ENCODE measurements at regions not wholly inside any gene's neighbourhood (a gene's known extent, or its start where the extent isn't known, plus 50 kb on each side); places are given as distances from the start of the nearest gene placed in this dataset.
"Not testable (repeated sequence)": the region's sequence is repeated elsewhere in the genome, so short reads cannot be mapped to it uniquely, and the experiment has no call there.

DNA sequence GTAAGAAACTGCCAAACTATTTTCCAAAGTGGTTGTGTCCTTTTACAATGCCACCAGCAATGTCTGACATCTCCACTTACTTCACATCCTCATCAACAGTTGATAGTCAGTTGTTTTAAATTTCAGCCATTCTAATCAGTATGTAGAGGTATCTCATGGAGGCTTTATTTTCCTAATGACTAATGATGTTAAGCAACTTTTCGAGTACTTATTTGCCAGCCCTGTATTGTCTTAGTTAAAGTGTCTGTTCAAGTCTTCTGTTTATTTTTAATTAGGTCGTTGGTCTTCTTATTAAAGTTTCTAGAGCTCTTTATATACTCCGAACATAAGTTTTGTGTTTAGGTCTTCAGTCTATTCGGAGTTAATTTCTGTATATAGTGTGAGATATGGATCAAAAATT lies 54.9 kb upstream of the NBPF12 start:
- DNase-seq, result not testable (repeated sequence)

DNA sequence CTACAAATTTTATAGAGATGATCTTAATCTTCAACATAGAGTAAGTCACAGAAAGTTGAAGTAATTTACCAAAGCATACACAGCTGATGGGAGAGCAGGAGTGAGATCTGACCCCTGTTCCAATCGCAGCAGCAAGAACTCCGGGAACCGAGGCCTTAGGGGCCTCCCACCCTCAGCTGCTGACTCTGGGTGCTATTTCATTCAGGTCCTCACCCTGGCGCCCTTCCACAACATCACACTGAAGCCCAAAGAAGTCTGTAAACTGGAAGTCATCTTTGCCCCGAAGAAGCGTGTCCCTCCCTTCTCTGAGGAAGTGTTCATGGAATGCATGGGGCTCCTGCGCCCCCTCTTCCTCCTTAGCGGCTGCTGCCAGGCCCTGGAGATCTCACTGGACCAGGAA lies 57.0 kb upstream of the NBPF12 start:
- DNase-seq, result not testable (repeated sequence)

DNA sequence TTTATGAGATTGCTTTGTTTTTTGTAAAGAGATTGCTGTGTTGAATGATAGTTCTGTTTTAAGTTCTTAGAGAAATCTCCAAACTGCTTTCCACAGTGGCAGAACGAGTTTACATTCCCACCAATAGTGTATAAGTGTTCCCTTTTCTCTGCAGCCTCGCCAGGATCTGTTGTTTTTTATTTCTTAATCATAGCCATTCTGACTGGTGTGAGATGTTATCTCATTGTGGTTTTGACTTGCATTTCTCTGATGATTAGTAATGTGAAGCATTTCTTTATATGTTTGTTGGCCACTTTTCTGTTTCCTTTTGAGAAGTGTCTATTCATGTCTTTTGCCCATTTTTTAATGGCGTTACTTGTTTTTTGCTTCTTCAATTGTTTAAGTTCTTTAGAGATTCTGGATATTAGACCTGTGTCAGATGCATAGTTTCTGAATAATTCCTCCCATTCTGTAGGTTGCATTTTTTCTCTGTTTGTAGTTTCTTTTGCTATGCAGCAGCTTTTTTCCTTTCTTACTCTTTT lies 74.3 kb upstream of the NBPF12 start:
- not testable (repeated sequence) for DNase-seq

DNA sequence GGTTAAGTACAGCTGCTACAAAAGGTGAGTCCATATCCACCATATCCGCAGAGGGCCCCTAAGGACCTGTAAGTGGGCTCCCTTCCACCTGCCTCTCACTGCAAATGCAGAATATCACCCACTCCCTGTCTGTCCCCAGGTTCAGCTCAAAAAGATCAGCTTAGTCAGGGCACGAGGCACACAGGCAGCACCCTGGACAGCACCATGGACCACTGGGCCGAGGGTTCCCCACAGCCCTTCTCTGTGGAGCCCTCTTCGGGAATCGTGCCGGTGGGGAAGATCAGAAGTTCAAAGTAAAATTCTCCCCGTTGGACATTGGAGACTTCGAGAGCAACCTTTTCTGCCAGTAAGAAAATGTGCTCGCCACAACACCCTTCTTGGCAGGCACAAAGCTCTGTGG lies 85.0 kb upstream of the NBPF12 start:
- DNase-seq, result not testable (repeated sequence)

DNA sequence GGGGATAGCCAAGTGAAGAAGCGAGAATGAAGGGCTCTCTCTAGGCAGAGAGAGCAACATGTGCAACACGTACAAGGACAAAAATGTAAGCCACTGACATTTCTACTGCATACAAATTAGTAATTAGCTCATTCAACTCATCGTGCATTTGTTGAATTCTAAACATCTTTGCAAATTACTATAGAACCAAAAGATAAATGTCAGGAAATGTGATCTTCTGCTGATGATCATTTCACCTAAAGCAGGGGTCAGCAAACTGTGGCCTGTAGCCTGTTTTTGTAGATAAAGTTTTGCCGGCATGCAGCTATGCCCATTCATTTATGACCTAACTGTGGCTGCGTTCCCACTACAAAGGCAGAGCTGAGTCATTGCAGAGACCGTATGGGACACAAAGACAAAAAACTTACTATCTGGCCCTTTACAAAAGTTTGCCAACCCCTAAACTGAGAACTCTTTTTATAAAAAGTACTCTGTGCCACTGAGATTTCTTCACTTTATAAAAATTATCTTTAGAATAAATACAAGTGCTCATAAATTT lies 87.7 kb upstream of the NBPF12 start:
- DNase-seq, result not testable (repeated sequence)

DNA sequence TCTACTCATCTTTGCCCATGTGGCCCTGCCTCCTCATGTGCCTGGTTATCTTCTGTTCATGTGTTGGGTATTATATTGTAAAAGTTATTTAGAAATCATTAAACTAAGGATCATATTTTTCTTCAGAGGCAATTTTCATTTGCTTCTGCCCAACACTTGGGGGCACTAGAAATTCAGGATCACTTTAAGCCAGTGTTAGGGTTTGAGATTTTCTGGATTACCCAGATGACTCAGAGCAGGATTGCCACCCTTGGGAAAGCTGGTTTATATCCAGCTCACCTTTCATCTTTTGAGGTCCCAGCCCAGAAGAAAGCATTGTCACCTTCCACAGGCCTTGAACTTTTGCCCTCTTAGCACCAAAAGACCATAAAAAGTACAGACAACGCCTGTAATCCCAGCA lies 99.4 kb upstream of the NBPF12 start:
- not testable (repeated sequence) for DNase-seq

DNA sequence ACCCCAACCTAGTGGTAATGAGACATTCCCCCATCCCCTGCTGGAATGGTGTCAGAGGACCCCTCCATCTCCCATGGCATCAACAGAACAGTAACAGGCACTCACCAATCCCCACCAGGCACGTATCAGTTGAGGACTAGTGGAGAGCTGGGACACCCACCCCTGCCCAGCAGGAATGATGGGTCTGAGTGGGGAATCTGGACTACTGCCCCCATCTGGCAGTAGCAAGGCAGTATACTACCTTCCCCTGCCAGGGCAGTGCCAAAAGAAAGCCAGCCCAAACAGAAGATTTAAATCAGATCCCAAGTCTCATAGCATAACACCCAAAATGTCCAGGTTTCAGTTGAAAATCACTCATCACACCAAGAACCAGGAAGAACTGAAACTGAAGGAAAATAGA lies 111.2 kb upstream of the NBPF12 start:
- DNase-seq, result not testable (repeated sequence)

DNA sequence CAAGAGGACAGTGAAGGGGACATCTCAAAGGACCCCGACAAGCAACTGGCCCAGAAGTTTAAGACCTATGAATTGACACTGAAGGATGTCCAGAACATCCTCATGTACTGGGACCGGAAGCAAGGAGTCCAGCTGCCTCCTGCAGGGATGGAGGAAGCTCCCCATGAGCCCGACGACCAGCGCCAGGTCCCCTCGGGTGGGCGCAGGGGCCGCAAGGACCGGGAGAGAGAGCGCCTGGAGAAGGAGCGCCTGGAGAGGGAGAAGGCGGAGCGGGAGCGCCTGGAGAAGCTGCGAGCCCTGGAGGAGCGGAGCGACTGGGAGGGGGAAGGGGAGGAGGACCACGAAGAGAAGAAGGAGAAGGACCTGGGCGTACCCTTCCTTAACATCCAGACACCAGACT lies 143.9 kb upstream of the NBPF12 start:
- not testable (repeated sequence) for DNase-seq

DNA sequence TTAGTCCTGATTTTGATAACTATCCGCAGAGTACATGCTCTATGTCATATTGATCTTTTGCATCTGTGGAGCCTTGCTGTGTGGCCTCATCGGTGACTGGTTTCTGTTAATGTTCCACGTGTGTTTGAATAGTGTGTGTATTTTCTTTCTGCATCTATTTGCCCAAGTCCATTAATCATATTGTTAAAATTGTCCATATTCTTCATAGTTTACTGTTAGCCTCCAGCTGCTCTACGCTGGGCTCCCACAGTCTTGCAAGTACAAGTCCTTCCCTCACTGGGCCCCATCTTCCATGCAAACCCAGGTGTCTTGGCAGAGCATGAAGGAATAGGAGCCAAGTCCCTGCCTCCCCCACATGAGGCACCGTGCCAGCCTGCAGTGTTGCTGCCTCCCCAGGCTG lies 145.4 kb upstream of the NBPF12 start:
- DNase-seq, result not testable (repeated sequence)

DNA sequence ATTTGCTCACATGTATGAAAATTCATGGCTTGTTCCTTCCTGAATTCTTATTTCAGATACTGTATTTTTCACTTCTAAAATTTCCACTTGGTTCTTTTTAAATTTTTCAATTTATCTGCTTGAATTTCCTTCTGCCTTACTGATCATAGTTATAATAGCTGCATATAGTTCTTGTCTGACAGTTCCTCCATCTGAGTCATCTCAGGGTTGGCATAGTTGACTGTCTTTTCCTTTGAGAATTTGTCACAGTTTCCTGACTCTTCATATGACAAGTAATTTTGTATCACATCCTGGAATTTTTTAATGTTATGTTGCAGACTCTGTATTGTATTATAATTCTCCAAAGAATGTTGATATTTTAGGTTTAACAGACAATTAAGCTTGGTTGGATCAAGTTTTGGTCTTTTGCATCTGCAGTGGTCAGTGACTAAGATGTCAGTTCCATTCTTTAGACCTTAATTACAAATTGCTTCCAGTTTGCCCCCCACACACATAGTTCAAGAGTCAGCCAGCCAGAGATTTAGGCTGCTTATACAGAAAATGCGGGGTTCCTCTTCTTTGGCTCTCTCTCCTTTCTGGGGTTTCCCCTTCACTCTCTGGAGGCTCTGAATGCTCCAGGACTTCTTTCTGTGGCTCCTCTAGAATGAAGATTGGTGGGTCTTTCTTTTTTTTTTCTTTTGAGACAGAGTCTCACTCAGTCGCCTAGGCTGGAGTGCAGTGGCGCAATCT lies 153.7 kb upstream of the NBPF12 start:
- not testable (repeated sequence) for DNase-seq

DNA sequence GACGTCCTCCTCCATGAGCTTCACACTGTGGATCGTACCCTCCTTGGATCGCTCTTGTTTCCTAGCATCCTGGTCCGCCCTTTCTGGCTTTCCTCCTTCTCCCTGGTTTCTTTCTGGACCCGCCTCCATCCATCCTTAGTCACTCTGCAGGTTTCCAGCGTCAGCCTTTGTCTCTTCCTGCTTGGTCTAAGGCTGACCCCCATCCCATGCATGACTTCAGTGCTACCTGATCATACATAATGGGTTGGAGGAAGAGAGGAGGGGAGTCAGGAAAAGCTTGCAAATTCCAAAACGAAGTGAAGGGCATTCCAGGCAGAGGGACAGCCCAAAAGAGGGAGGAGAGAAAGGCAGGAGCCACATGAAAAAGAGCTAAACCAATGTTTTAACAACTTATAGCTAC lies 156.9 kb upstream of the NBPF12 start:
- not testable (repeated sequence) for DNase-seq

DNA sequence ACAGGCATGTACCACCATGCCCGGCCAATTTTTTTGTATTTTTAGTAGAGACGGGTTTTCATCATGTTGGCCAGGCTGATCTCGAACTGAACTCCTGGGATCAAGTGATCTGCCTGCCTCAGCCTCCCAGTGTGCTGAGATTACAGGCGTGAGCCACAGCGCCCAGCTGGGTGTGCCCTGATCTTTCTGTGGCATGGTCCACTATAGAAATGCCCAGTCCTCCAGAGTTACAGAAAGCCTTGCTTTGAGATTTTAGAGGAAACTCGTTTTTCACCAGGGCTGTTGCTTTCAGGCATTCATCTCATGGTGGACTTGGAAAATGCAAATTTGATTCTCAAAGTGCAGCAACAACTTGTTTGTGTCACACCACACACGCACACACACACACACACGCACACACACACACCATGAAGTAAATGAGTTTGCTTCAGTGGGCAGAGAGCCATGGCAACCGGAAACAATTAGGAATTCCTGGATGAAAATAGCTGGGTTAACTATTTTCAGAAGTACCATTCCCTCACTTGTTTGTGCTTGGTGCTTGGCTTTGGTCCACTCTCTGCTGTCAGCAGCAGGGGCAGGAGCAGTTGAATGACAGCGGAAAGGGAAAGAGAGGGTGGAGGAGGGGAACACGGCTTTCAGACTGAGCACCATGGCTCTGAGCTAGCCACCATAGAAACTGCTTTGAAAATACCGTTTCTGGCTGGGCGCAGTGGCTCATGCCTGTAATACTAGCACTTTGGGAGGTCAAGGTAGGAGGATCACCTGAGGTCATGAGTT lies 160.1 kb upstream of the NBPF12 start:
- not testable (repeated sequence) for DNase-seq

DNA sequence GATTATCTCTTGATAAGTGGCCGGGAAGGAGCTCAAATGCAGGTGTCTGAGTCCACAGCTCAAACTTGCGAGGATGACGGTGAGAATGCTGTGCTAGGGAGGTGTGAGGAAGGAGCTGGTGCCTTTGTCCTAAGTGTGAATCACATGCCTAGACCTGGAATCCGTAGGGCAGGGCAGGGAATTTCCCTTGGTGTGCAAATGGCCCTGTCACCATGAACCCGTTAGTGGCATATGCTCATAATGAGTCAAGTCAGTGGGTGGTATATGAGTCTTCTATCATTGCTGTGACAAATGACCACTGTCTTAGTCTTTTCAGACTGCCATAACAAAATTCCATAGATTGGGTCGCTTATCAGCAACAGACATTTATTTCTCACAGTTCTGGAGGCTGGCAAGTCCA lies 163.1 kb upstream of the NBPF12 start:
- DNase-seq, result not testable (repeated sequence)

DNA sequence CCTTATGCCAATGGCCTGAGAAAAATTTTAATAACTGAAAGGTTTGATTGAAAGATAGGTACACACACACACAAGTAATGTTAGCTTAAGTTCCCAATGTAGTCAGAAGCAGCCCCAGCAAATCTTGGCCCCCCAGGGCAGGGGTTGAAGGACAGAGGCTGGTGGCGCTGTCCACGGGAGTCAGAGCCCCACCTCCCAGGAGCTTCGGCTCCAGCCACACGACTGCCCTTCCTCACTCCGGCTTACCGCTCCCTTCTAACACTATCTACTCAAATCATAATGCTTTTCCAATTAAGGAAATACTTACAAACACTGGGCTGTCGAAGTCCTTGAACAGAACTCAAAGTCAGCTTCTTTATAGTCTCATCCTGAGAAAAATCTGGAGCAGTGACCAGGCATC lies 163.9 kb upstream of the NBPF12 start:
- DNase-seq, result not testable (repeated sequence)

DNA sequence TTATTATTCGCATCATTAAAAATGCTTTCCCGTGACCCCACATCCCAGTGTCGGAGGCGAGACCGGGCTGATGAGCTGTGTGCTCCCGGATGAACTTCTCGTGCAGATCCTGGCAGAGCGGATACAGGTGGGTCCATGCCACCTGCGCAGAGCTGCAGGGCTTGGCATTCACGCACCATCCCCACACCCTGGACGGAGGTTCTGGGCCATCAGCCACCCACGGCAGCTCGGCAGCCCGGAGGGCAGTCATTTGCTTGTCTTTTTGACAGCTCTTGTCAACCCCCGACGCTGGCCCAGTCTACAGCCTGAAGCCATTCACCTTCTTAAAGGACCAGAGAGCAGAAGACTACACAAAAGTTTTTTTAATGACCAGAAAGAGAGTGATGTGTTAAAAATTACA lies 166.7 kb upstream of the NBPF12 start:
- not testable (repeated sequence) for DNase-seq

DNA sequence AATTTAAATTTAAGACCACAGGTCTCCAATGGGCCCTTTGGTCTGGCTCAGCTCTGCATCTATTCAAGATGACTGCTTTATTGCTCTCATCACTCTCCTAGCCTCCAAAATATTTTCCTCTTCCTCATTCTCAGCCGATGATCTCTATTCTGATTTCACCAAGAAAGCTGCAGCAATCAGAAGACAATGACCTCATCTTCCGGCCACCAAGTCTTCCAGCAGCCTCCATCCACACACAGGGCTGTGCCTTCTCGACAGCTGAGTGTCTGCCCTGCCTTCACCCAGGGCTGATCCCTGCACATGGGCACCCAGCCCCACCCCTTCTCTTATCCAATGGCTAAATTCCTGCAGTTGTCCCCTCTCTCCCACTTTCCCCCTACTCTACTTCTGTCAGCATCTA lies 167.1 kb upstream of the NBPF12 start:
- not testable (repeated sequence) for DNase-seq

DNA sequence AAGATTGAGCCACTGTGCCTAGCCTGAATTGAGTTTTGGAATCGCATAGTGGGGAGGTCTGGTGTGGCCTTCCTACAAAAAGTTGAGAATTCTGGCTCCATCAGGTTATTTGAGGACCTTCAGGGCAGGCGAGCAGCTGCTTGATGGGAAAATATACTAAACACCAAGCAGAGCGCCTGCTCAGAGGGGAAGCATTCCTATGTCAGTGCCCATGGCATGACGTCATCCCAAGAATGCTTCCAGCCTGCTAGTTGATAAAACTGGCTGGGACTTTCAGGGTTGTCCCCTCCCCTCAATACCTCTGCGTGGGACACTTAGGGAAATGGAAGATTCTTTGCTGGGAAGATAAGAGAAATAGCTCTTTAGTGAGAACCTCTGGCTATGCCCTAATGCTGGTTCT lies 174.9 kb upstream of the NBPF12 start:
- not testable (repeated sequence) for DNase-seq

DNA sequence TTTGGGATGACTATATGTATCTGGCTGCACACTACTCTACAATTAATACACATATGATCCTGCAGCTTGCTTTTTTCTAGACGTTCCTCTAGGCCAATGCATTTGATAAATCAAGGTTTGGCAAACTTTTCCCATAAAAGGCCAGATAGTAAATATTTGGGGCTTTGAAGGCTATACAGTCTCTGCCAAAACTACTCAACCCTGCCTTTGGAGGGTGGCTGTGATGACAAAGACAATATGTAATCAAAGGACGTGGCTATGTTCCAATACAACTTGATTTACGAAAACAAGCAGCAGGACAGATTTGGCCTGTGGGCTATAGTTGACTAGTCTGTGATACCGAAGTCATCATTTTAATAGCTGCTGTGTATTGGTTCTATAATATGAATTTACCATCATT lies 181.3 kb upstream of the NBPF12 start:
- not testable (repeated sequence) for DNase-seq

DNA sequence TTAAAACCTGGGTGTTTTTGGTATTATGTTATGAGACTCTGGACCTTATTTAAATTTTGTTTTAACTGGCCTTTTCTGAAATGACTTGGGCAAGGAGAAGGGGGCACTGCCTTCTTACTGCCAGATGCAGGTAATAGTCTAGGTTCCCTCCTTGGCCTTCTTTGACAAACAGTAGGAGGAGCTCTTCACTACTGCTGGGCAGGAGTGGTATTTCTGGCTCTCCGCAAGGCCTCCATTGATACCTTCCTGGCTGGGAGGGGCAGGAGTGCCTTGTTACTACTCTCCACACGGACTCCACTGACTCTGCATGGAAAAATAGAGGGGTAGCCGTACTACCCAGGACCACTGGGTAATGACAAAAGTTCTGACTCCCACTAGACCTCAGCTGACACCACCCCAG lies 189.4 kb upstream of the NBPF12 start:
- not testable (repeated sequence) for DNase-seq

DNA sequence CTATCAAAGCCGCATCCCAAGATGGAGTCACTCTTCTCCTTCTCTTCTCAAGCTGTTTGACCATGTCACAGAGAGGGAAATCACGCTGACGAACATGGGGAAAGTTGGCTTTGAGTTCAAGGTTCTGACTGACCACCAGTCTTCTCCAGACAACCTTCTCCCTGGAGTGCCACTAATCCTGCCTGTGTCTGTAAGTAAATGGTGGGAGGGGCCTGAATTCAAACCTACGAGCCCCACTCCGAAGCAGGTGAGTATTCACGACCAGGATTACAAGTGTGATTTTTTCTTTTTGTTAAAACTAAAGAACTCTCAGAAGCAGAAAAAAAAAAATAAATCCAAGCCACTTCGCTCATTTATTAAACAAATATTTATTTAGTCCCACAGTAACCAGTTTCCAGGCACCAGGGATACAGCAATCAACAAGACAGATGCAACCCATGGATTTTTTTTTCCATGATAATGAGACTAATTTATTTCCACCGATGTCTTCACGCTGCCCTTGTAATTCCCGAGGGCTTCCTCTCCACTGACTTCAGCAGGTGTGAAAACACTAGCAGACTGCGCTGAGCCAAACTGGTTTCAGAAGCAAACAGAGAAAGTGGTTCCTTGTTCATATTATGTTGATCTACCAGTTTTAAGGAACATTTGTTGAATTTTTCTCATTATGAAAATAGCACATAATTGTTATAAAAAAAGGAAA lies 206.0 kb upstream of the NBPF12 start:
- not testable (repeated sequence) for DNase-seq

DNA sequence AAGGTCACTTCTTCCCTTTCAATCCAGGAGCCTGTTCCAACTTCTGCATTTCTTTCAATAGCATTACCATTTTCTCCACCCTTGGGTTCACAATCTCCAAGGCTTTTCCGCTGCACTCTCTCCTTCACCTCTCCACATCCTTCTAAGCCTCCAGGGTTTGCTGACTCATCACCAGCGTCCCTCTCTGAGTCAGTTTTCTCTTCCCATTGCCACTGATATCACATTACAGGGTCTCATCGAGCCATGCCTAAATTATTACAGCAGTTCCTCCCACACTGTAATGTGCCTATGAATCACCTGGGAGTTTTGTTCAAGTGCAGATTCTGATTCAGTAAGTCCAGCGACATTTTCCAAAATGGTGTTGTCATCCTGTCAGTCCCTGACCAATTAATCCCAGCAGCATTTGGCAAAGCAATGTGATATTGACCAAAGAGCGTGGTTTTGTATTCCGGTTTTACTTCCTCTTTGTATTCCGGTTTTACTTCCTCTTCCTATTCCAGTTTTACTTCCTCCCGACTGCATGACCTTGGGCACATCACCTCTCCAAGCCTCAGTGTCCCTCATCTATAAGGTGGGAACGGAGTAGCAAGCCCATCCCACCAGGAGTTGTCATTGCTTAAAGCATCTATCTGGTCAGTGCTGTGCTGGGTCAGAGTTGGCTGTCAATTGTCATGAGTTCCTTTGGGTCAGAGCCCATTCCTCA lies 208.3 kb upstream of the NBPF12 start:
- DNase-seq, result not testable (repeated sequence)

DNA sequence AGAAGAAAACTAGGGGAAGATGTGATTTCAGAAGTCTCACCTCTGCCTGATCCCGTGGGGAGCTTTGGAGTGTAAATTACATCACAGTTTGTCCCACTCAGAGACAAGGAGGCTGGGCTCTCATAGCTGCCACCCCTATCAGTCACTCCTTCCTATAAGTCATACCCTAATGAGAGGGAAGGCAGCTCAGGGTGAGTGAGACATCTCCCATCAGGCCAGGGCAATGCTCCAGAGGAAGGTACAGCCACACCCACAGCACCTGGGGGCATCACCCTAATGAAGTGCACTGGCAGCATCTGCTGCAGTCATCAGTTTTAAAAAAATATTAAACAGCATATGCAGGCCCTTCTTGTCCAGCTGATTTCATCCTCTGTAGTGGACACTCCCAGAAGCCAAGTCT lies 223.1 kb upstream of the NBPF12 start:
- not testable (repeated sequence) for DNase-seq

Data from 8988T (cell line).